Hepatocyte (in vitro differentiated cells): ENCODE measurements at regions not wholly inside any gene's neighbourhood (a gene's known extent, or its start where the extent isn't known, plus 50 kb on each side); places are given as distances from the start of the nearest gene placed in this dataset.

Experiments used
- EZH2 ChIP-seq: fragments of 200-600 bp; sonication (generic); IDR thresholded peaks from 2 replicates; pipeline ENCODE4 v1.6.1; 2016; ENCODE audit warnings: antibody characterized with exemption, mild to moderate bottlenecking, borderline replicate concordance
- TF ChIP-seq, protein P1 (sequence below): fragments of 200-600 bp; sonication (generic); IDR thresholded peaks from 2 replicates; pipeline ENCODE4 v1.5.1; 2016; ENCODE audit warnings: antibody characterized with exemption, mild to moderate bottlenecking; ENCODE audit not compliant: poor library complexity

DNA sequence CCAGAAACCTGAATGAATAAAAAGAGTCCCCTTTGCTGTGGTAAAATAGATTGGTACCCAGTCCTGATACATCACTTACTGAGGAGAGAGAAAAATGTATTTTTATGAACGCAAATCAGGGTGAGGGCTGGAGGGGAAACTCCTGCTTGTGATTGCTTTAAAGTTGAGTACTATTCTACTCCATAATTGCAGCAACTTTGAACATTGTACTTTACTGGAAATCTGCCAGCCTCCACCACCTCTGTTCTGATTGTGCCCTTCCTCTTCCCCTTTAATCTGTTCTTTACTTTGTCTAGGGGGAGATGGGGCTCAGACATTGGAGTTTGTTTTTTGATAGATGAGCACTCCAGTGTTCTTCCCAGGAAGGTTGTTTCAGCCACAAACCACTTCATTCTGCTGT is 81.9 kb downstream of the C3orf38 start:
- TF ChIP-seq, protein P1, sequence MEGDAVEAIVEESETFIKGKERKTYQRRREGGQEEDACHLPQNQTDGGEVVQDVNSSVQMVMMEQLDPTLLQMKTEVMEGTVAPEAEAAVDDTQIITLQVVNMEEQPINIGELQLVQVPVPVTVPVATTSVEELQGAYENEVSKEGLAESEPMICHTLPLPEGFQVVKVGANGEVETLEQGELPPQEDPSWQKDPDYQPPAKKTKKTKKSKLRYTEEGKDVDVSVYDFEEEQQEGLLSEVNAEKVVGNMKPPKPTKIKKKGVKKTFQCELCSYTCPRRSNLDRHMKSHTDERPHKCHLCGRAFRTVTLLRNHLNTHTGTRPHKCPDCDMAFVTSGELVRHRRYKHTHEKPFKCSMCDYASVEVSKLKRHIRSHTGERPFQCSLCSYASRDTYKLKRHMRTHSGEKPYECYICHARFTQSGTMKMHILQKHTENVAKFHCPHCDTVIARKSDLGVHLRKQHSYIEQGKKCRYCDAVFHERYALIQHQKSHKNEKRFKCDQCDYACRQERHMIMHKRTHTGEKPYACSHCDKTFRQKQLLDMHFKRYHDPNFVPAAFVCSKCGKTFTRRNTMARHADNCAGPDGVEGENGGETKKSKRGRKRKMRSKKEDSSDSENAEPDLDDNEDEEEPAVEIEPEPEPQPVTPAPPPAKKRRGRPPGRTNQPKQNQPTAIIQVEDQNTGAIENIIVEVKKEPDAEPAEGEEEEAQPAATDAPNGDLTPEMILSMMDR, result no peak
- TF ChIP-seq EZH2, result no peak
